GM20431 (cell line): ENCODE measurements at regions not wholly inside any gene's neighbourhood (a gene's known extent, or its start where the extent isn't known, plus 50 kb on each side); places are given as distances from the start of the nearest gene placed in this dataset.

ENCODE experiments used
- in situ Hi-C: fragments of 300-500 bp; cut with MseI, MboI; formaldehyde crosslinking; loops from one replicate; pipeline ENCODE4 v1.15.0; 2020; ENCODE audit warnings: low sequenced_read_pairs; ENCODE audit not compliant: unreplicated experiment

DNA sequence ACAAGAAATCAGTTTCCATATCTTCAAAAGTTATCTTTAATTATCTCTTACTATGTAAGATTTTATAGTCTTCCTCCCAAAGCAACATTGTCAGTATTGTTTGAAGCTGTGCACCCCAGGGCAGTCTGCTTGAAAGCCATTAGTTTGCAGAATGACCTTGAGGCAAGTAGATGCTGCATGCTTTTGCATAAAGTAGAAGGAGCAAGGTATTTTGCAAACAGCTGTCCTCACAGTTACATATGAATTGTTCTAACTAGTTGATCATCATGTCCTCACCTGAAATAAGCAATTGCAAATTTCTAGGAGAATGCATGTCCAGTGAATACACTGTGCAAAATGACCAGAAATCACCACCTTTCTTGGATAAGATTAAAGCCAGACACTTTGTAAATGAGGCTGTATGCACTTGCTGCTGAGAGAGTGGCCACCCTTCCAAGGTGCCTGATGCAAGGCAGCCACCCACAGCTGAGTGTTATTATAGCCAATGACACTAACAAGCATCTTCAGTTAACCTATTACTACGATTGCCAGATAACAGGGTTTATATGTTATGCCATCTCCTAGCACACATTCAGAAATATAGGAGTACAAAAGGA lies 730.0 kb upstream of the TMEM132C start:
- in situ Hi-C loops = no loop called here

DNA sequence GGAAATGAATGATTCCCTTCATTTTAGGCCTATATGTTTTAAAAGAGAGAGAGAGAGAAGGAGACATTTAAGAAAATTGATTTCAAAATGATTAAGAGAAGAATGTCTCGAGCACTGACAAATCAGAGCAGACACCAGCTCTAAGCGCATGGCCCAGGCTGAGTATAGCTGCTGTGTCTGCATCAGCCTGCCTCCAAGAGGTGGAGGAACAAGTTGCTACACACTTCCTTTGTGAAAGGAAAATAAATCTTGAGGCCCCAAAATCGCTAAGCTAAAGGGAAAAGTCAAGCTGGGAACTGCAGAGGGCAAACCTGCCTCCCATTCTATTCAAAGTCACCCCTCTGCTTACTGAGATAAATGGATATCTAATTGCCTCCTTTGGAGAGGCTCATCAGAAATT lies 728.7 kb upstream of the TMEM132C start:
- in situ Hi-C loops = no loop called here

DNA sequence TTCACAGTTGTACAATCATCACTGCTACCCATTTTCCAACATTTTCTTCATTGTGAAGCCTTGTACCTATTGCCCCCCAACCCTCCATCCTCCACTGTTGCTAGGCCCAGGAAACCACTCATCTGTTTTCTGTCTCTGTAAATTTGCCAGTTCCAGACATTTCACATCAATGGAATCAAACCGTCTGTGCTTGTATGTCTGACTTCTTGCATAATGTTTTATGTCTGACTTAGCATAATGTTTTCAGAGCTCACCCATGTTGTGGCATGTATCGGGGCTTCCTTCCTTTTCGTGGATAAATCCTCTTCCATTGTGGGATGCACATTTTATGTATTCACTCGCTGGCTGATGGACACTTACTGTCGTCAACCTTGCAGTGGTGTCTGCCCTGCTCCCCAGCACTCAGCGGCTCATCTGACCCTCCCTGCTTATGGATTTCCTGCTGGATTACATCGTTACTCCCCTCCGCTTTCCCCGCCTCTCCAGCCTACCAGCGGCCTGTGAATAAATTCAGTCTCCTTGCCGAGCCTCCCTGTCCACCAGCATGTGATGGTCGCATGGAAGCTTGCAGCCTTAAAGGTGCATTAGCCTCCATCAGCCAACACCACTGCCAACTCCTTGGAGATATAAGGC lies 727.6 kb upstream of the TMEM132C start:
- in situ Hi-C loops = no loop called here

DNA sequence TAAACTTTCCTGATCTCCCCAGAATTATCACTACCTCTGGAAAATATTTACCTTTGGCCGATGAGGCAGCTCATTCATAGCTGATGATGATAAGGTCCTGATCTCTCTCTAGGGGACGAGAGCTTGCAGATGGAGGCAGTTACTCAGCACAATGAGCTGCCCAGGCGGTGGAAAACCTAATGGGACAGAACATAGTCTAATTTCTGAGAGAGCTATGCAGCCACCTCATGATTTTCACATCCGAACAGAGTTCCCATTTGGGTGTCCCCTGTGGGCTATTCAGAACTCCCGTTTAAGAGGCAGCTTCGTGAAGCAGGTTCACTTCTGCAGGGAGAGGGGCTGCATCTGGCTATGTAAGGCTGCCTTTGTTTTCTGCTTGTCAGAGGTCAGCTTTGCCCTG lies 724.6 kb upstream of the TMEM132C start:
- in situ Hi-C loops = no loop called here

DNA sequence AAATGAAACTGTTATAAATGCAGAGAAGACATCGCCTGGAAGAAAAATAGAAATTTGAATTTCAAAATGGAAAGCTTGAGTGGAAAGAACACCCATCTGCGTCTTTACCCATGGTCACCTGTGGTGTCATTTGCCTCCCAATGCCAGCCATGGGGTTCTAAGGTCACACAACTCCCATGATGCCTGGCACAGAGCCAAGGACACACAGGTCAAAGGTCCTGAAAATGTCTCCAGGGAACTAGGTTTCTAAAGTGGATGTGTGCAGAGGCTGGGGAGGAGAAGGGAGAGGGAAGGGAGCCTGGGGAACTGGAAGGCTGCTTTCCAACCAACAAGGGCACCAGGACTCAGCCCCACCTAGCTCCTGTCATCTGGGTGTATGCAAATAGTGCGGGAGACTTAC lies 724.0 kb upstream of the TMEM132C start:
- in situ Hi-C loops = no loop called here

DNA sequence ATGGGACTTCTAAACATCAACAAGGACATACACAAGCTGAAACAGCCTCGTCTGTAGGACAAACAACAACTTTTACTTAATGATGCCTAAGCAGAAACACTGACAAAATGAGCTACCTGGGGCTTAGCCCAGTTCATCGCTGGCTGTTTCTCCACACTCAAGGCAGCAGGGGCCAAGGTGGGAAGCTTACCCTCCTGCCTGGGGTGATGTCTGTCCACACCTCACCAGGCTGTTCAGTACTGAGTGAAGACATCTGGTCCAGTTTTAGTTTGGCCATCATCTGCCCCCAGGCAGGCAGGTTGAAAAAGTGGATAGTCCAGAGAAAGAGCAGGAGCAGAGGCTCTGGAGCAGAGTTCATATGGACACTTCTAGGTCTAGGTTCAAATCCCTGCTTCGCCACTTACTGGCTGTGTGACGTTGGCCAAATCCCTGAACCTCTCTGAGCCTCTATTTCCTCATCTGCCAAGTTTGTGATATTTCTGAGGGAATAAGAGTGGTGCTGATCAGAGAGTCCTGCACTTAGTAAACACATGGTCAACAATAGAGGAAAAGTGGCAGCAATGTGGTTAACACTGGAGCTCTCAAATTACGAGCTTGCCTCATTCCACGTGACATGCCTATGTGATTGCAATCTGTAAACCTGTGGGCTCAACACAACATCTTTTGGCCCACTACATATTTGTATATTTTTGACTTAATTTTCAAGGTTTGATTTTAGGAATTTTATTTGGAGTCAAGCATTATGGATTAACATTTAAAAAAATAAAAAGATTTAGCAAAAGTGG lies 720.1 kb upstream of the TMEM132C start:
- in situ Hi-C loops = no loop called here

DNA sequence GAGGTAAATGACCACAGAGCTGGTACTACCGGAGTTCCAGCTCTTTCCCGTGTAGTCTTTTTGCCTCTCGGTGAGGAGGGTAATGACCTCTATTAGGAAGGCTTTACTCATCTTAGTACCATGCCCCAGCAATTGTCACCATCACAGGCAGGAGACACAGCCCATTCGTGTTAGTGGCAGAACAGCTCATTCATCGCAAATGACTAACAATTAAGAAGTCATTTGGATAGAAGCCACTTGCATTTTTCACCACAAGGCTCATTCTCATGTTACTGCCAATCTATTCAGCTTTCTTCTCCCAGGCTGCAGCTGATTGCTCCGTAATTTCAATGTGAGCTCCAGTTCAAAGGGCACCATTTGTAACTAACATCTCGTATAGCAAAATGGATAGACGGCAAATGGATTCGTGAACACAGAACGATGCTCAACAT lies 718.8 kb upstream of the TMEM132C start:
- in situ Hi-C loops = no loop called here

DNA sequence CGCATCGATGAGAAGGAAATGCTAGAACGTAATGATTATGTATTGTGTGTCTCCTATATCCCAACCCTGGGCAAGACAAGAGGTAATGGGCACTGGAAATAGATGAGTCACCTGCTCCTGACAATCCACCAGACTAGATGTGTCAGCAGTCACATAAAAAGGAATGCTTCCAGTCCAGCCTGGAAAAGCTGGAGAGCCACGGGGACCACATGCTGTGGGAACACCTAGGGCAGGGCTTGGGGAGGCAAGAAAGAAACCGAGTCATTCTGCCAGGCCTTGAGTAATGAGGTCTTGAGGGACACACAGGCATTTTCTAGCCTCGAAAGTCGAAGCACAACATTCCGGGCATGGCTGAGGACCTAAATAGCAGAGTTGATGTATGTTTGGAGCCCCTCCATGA lies 716.7 kb upstream of the TMEM132C start:
- in situ Hi-C loops = no loop called here

DNA sequence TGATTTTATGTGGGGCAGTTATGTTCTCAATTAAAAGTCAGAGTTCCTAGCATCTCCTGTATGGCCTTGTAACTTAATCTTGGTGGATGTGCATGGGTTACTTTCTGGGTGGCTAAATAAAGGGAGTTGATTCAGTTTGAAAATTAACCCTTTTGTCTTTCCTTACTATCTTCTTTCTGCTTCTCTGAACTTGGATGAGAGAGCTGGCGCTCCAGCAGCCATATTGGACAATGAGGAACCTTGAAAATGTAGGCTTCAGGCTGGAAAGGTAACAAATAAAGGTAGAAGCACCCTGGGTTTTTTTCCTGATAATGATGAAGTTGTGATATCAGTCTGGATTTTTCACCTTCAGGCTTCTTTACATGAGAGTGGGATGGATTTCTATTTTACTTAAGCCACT lies 714.1 kb upstream of the TMEM132C start:
- in situ Hi-C loops = no loop called here

DNA sequence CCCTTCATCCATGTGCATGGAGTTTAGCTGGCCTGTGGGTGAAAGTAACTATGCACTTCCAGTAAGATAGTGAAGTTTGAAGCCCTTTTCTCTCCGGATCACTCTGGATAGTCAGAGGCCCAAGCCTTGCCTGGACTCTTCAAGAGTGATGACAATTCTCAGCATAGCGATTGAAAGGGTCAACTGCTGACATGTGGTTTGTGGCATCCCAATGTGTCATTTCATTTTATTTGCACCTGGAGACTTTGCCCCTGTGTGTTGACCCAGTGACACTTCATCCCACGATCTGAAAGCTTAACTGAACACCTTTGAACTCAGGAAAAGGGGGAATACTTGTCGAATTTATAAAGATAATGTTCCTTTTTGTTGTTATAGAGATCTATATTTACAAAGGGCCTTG lies 711.9 kb upstream of the TMEM132C start:
- in situ Hi-C loops = no loop called here

DNA sequence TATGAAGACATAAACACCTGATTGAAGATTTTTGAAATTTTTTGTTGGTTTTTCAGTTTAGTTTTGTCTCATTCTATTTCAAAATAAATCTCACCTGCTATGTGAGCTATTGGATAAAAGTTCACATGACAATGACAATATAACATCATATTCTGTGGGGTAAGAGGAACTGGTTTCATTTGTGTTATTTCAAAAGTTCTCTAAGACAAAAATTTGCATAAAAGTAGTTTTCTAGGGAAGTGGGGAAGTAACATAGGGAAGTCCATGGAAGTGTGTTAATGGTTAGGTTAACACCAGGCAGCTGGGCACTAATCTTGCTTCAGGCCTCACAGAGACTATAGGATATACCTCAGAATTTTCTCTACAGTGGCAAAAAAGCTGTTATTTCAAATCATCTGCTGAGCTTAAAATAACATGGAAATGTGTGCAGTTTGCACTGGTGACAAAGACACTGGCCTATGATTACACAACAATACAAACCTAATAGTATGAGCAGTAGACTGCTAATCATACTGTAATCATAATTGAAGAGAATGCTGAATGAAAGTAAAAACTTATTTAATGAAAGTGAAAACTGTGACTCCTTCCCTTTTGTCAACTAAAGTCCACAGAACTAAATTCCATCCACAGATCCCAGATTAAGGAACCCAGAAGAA lies 710.6 kb upstream of the TMEM132C start:
- in situ Hi-C loops = no loop called here

DNA sequence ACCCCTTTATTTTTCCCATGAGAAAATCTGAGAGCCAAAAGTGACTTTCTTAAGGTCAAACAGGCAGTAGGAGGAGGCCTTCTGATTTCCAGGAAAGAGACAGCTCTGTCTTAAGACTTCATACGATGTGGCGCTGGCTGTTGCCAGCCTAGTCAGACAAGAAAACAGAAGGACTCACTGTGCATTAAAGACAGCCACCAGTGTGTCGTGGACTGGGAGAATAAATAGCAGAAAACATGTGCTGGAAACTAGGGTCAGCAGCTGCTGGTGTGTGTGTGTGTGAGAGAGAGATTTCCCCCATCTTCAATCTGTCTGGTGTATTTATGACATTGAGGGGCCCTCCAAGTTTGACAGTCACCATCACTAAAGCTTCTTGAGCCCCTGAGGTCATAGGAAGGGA lies 708.6 kb upstream of the TMEM132C start:
- in situ Hi-C loops = no loop called here

DNA sequence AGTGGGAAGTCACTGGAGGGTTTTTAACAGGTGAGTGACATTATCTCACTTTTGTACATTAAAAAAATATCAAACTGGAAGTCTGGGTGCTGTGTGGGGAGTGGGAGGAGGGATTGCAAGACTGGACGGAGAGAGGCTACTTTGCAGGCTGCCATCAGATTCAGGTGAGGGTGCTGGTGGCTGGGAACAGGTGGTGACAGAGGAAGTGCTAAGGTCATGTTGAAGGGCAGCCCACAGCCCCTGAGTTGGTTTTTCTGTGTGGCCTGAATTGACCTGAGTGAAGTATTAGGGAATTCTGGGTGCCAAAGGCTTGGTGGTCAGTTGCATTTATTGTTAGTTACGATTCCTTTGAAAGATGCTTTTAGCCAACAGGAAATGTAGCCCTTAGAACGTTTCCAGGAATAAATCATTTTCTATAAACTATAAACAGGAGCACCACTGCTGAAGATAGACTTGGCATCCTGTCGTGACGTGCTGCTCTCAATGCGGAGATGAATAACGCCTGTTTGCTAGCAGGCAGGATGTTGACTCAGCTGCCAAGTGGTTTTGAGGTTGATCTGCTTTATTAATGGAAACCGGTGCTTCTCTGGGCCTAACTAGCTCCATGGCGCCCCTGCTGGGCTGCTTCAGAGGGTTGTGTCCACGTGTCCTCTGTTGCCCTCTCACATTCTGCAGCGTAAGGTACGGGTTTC lies 707.5 kb upstream of the TMEM132C start:
- in situ Hi-C loops = no loop called here

DNA sequence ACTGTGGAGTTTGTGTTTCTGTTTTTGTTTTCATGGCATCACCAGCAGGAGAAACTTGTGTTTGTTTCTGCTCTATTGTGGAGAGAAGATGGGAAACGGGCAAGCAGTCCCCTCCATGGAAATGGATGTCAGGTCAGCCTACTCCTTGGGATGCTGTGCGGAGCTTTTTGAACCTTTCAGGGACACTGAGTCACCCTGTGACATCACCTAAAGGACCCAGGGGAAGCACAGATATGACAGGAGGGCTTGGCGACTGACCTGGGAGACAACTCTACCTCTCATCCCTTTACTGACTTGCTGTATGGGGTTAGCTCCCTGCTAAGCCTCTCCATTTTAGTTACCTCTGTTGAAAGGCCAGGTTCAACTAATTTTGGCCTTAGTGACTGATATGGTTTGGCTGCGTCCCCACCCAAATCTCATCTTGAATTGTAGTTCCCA lies 706.9 kb upstream of the TMEM132C start:
- in situ Hi-C loops = no loop called here

DNA sequence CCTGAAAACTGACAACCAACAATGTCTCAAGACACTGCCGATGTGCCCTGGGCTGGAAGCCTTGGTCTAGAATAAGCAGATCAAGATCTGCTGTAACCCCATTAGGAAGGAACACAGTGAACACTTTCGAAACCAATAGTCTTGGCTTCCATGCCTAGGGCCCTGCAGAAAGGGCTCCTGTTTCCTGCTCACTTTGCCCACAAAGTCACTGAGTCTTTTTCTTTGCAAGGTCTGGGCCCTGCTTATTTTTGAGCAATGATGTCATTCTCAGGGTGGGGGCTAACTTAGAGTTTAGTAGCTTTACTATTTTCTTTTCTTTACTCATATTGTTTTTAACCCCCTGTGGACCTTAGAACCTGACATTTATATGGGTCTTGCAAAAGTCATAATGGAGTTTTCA lies 704.2 kb upstream of the TMEM132C start:
- in situ Hi-C loops = no loop called here

DNA sequence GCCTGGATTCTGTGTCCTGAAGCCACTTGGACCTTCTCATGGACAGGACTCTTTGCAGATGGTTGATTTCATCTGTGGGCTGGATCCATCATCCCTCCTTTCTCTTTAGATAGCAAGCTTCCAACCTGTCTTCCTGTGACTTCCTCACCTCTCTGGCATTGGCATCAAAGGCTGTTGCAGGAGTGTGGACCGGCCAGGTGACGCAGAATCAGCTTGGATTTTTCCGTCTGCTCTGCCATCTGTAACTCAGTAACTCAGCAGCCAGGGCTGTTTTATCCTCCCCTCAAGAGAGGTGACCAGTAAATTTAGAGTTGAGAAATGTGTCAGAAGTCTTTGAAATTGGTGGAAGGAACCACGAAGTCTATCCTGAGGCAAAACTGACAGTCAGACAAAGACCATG lies 701.7 kb upstream of the TMEM132C start:
- in situ Hi-C loops = no loop called here

DNA sequence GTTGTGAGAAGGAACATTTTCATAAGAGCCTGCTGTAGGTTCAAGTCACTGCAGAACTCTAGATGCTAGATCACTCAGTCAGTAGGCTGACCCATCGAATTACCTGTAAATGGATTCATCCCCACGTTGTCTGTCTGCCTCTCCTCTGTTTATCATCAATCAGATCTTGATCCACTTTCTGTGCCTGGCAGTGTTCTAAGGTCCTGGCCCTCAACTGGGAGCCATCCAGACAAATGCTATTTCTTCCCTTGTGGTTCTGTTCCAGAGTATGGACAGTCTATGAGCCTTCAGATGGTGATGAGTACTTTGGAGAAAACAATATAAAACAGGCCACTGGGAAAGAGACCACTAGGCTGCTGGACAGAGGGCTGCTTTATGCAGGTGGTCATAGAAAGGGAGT lies 699.4 kb upstream of the TMEM132C start:
- in situ Hi-C loops = no loop called here

DNA sequence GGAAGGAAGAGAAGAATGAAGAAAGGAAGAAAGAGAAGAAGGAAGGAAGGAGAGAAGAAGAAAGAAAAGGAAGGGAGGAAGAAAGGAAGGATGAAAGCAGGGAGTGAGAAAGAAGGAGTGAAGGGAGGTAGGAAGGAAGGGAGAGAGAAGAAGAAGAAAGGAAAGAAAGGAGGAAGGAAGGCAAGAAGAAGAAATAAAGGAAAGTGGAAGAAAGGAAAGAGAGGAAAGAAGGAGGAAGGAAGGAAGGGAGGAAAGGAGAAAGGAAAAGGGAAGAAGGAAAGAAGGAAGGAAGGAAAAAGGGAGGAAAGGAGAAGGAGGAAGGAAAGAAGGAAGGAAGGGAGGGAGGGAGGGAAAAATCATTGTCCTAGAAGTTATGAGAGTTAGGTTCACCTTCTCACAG lies 696.6 kb upstream of the TMEM132C start:
- in situ Hi-C loops = no loop called here

DNA sequence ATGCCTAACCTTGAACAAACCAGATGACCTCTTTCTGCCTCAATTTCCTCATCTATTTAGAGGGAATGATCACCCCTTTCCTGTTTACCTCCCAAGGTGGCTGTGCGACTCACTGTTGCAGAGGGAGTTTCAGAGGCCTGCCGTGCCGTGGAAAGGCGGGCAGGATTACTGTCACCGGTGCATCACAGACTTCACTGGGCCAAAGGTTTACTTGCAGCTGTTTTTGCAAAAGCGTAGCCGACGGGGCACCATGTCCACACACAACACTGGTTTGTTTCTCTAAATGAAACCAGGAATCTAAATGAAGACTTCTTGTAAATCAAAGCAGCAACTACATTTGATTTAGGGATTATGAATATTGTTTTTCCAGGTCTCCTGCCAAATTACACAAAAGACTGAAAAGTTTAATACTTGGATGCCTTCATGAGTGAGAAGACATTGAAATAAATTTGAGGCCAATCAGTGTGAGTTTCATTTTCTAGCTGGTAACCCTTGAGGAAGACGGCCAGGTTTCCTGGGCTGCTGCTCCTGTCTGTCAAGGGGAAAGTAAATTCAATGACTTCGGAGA lies 696.1 kb upstream of the TMEM132C start:
- in situ Hi-C loops = no loop called here

DNA sequence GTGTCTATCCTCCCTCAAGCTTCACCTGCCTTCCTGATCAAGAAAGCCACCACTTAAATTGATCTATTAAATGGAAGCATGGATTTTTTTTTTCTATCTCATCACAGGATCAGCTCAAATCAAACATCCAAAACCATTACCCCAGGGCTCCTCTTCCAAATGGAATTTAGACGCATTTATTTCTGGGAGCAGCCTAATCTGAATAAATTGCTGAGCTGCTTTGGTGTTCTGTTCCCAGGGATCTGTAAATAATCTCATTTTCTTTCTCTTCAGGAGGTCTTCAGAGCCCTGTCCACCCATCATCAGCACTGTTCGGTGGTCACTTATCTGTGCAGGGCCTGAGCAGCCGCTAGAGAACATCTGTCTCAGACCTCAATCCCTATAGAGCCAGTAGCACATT lies 695.4 kb upstream of the TMEM132C start:
- in situ Hi-C loops = no loop called here
